HEK293 (cell line): ENCODE measurements at regions not wholly inside any gene's neighbourhood (a gene's known extent, or its start where the extent isn't known, plus 50 kb on each side); places are given as distances from the start of the nearest gene placed in this dataset.

Experiments
- ATF2 ChIP-seq: fragments of 450-650 bp; formaldehyde crosslinking; IDR thresholded peaks from 2 replicates; pipeline ENCODE4 v1.5.1; 2016; ENCODE audit warnings: missing biosample characterization, missing genetic modification characterization, low read depth
- BCL11A ChIP-seq: fragments of 450-650 bp; formaldehyde crosslinking; IDR thresholded peaks from 2 replicates; pipeline ENCODE4 v1.5.1; 2016; ENCODE audit warnings: low read depth, missing biosample characterization, missing genetic modification characterization
- CTCF ChIP-seq: fragments of 450-650 bp; formaldehyde crosslinking; IDR thresholded peaks from 2 replicates; pipeline ENCODE4 v1.5.1; 2016; ENCODE audit warnings: missing biosample characterization, missing genetic modification characterization
- KLF10 ChIP-seq: fragments of 450-650 bp; IDR thresholded peaks from 2 replicates; pipeline ENCODE4 v1.5.1; 2018; ENCODE audit warnings: missing biosample characterization, mild to moderate bottlenecking, missing genetic modification characterization
- KLF9 ChIP-seq: fragments of 450-650 bp; formaldehyde crosslinking; IDR thresholded peaks from 2 replicates; pipeline ENCODE4 v1.5.1; 2016; ENCODE audit warnings: missing biosample characterization, missing genetic modification characterization, low read depth
- PRDM1 ChIP-seq: fragments of 450-650 bp; formaldehyde crosslinking; IDR thresholded peaks from 2 replicates; pipeline ENCODE4; 2016; ENCODE audit warnings: missing biosample characterization, missing genetic modification characterization
- PRDM6 ChIP-seq: fragments of 450-650 bp; formaldehyde crosslinking; IDR thresholded peaks from 2 replicates; pipeline ENCODE4 v1.5.1; 2017; ENCODE audit warnings: missing biosample characterization, missing genetic modification characterization
- REST ChIP-seq: fragments of 450-650 bp; formaldehyde crosslinking; IDR thresholded peaks from 2 replicates; pipeline ENCODE4 v1.5.1; 2016; ENCODE audit warnings: missing biosample characterization, missing genetic modification characterization
- SETDB1 ChIP-seq: IDR thresholded peaks from one replicate; pipeline ENCODE4 v1.6.1; 2017; ENCODE audit warnings: mild to moderate bottlenecking, low read length, moderate library complexity, mixed read lengths; ENCODE audit not compliant: insufficient read length
- TRIM28 ChIP-seq: IDR thresholded peaks from 2 replicates; pipeline ENCODE4 v1.6.1; 2011; ENCODE audit warnings: low read length, control low read depth, borderline replicate concordance
- ZNF140 ChIP-seq: fragments of 450-650 bp; formaldehyde crosslinking; IDR thresholded peaks from 2 replicates; pipeline ENCODE4 v1.5.1; 2016; ENCODE audit warnings: missing biosample characterization, missing genetic modification characterization
- ZNF266 ChIP-seq: fragments of 450-650 bp; formaldehyde crosslinking; IDR thresholded peaks from 2 replicates; pipeline ENCODE4 v1.5.1; 2016; ENCODE audit warnings: missing biosample characterization, missing genetic modification characterization, low read depth
- ZNF837 ChIP-seq: fragments of 450-650 bp; formaldehyde crosslinking; IDR thresholded peaks from 2 replicates; pipeline ENCODE4 v1.5.1; 2016; ENCODE audit warnings: missing biosample characterization, missing genetic modification characterization

GRCh38 chr7:17244786-17245185 lies 53.7 kb upstream of the AHR start:
- TF ChIP-seq PRDM1 (tag by site-specific recombination) (no peak), CTCF (tag by site-specific recombination) (no peak), KLF10 (tag by site-specific recombination) (no peak), ZNF266 (no peak), BCL11A (no peak), PRDM6 (tag by site-specific recombination) (no peak), ZNF140 (tag by site-specific recombination) (no peak), KLF9 (tag by site-specific recombination) (no peak), SETDB1 (no peak), ZNF837 (tag by site-specific recombination) (no peak), REST (tag by site-specific recombination) (no peak), ATF2 (tag by site-specific recombination) (no peak), TRIM28 (no peak)
